OCI-LY7 (cell line): ENCODE measurements at regions not wholly inside any gene's neighbourhood (a gene's known extent, or its start where the extent isn't known, plus 50 kb on each side); places are given as distances from the start of the nearest gene placed in this dataset.

Source experiments
- BruUV-seq: library from RNA; stranded (reverse); fragments of 400-500 nt; replicated peaks from 2 replicates; lab custom pipeline; 2021; lab: Mats Ljungman, UMichigan
- CTCF ChIA-PET: fragments of 300-600 bp; sonication (Branson Sonifier 250); formaldehyde crosslinking; loops from one replicate; lab custom pipeline; 2022; ENCODE audit warnings: antibody characterized with exemption; ENCODE audit not compliant: unreplicated experiment; lab: Charles Lee
- POLR2A ChIA-PET: fragments of 300-600 bp; sonication (Branson Sonifier 250); formaldehyde crosslinking; loops from one replicate; lab custom pipeline; 2022; ENCODE audit warnings: antibody characterized with exemption; lab: Charles Lee
- DNase-seq: peaks from one replicate; pipeline ENCODE4 v3.0.0-alpha.2; 2015; ENCODE audit warnings: low spot score
- H2AFZ ChIP-seq: fragments of 200-600 bp; sonication (generic), shearing (Covaris generic); 2 replicates; pipeline ENCODE4 v1.6.1; 2014; ENCODE audit warnings: mild to moderate bottlenecking, antibody characterized with exemption, low read length, moderate library complexity
- H3K27ac ChIP-seq: fragments of 200-600 bp; sonication (generic); 2 replicates; pipeline ENCODE4 v1.5.1; 2014; ENCODE audit warnings: mixed run types, low read depth, mild to moderate bottlenecking, moderate library complexity, low read length, inconsistent platforms; ENCODE audit not compliant: poor library complexity, severe bottlenecking
- H3K36me3 ChIP-seq: fragments of 200-600 bp; sonication (generic); 2 replicates; pipeline ENCODE4 v1.6.1; 2014; ENCODE audit warnings: mild to moderate bottlenecking, antibody characterized with exemption, low read length, moderate library complexity, mixed read lengths; ENCODE audit not compliant: insufficient read depth
- H3K4me1 ChIP-seq: fragments of 200-600 bp; sonication (generic); 2 replicates; pipeline ENCODE4 v1.5.1; 2014; ENCODE audit warnings: mild to moderate bottlenecking, low read length; ENCODE audit not compliant: insufficient read depth, poor library complexity, severe bottlenecking
- H3K4me2 ChIP-seq: fragments of 200-600 bp; sonication (generic); 2 replicates; pipeline ENCODE4 v1.6.1; 2014; ENCODE audit warnings: mild to moderate bottlenecking, low read length
- H3K4me3 ChIP-seq: fragments of 200-600 bp; sonication (generic); 2 replicates; pipeline ENCODE4 v1.5.1; 2014; ENCODE audit warnings: mild to moderate bottlenecking, low read depth, low read length; ENCODE audit not compliant: poor library complexity, severe bottlenecking
- H3K79me2 ChIP-seq: fragments of 200-600 bp; sonication (generic); 2 replicates; pipeline ENCODE4 v1.6.1; 2016; ENCODE audit warnings: low read depth, mild to moderate bottlenecking, low read length, moderate library complexity, mixed read lengths; ENCODE audit not compliant: insufficient read depth
- H3K9me2 ChIP-seq: fragments of 200-600 bp; sonication (generic); 2 replicates; pipeline ENCODE4 v1.6.1; 2016; ENCODE audit warnings: mild to moderate bottlenecking, low read length, mixed read lengths; ENCODE audit not compliant: insufficient read depth
- H3K9me3 ChIP-seq: fragments of 200-600 bp; sonication (generic); 2 replicates; pipeline ENCODE4 v1.6.1; 2014; ENCODE audit warnings: mild to moderate bottlenecking, mixed run types, low read length, mixed read lengths
- H4K20me1 ChIP-seq: fragments of 200-600 bp; sonication (generic); 2 replicates; pipeline ENCODE4 v1.6.1; 2014; ENCODE audit warnings: mild to moderate bottlenecking, antibody characterized with exemption, low read length, moderate library complexity, mixed read lengths; ENCODE audit not compliant: insufficient read depth
- EZH2phosphoT487 ChIP-seq: fragments of 200-600 bp; sonication (generic); IDR thresholded peaks from 2 replicates; pipeline ENCODE4 v1.6.1; 2018; ENCODE audit warnings: low read depth, borderline replicate concordance, mild to moderate bottlenecking, mixed run types, antibody characterized with exemption, low read length, moderate library complexity, mixed read lengths
- intact Hi-C: fragments of 100-400 bp; cut with micrococcal nuclease; formaldehyde crosslinking; loops from one replicate; pipeline ENCODE4 v1.10.0; 2022; ENCODE audit not compliant: unreplicated experiment
- TF ChIP-seq, protein P1 (sequence below): fragments of 200-600 bp; sonication (generic); conservative IDR thresholded peaks from 2 replicates; pipeline ENCODE4 v1.5.1; 2014; ENCODE audit warnings: mild to moderate bottlenecking, antibody characterized with exemption, low read length, moderate library complexity, mixed read lengths

DNA sequence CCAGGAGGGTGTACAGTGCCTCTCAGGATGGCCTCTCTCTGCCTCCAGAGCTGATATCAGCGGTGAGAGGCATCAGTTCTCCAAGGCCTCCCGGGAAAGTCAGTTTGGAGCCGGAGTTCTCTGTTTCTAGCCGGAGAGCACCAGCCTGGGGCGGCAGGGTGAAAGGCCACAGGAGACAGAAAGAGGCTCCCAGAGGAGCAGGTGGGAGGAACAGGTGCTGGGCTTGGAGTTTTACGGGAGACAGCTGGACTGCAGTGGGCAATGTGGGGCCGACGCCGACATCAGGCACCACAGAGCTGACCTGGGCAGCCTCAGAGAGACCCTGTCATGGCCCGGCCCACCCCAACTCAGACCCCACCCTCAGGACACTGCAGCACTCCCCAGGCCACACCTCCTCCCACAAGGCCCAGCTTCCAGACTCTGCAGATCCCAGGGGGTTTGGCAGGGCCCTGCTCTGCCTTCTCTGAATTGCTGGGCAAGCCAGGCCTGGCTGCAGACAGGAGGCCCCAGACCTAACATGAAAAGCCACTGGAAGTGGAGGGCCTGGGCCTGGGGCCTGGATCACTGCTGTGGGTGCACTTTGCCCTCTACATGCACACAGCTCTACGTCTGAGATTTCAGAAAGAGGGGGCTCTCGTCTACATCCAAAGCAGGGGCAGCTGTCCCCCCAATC is 885.6 kb downstream of the BRD1 start:
- Histone ChIP-seq H4K20me1 (no peaks in the 10 kb centered on the region), H3K9me3 (no peaks in the 10 kb centered on the region), H3K4me3 (no peak overlapping the region), H3K4me1 (no peaks in the 10 kb centered on the region), H3K4me2 (no peak overlapping the region), H3K27ac (no peak overlapping the region), H3K9me2 (no peaks in the 10 kb centered on the region), H3K36me3 (no peaks in the 10 kb centered on the region), H2AFZ (no peak overlapping the region), H3K79me2 (no peaks in the 10 kb centered on the region)
- DNase-seq: no peak
- CTCF ChIA-PET: no interaction called here
- POLR2A ChIA-PET: no interaction called here
- intact Hi-C loops: no loop called here
- BruUV-seq: no TSS peak
- TF ChIP-seq EZH2phosphoT487: no peak
- TF ChIP-seq, protein P1, sequence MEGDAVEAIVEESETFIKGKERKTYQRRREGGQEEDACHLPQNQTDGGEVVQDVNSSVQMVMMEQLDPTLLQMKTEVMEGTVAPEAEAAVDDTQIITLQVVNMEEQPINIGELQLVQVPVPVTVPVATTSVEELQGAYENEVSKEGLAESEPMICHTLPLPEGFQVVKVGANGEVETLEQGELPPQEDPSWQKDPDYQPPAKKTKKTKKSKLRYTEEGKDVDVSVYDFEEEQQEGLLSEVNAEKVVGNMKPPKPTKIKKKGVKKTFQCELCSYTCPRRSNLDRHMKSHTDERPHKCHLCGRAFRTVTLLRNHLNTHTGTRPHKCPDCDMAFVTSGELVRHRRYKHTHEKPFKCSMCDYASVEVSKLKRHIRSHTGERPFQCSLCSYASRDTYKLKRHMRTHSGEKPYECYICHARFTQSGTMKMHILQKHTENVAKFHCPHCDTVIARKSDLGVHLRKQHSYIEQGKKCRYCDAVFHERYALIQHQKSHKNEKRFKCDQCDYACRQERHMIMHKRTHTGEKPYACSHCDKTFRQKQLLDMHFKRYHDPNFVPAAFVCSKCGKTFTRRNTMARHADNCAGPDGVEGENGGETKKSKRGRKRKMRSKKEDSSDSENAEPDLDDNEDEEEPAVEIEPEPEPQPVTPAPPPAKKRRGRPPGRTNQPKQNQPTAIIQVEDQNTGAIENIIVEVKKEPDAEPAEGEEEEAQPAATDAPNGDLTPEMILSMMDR: no peak

DNA sequence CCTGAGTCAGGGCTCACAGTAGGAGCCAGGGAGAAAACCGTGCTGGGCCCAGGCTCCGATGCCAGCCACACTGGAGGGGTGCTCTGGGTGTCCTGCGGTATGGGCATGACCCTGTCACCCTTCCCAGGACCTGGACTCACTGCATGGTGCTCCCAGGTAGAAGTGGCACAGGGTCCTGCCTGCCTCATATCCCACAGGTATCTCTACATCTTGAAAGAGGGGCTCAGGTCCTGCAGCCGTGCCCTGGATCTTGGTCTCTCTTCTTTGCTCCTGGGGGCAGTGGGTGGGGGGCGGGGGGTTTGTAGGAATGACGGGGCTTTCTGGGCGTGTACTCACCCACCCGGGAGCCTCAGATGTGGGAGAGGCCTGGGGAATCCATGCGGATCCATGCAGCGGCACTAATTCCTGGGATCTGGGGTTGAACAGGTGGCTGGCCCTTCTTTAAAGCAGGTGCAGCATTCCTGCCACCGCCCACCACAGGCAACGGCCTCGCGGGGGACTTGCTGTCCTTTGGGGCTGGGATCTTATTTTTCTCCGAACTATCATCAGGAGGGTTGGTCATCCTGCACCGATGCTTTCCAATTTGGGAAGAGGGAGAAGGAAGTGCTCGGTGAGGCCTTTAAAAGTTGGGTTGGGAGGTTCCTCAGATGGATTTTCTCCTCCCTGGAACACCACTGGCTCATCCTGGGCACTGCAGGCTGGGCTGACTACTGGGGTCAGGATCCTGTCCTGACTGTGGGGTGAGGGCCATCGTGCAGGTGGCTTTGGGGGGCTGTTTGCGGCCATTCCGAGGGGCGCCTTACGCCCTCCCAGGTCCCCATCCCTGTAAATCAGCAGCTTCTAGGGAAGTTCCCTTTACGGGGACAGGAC is 886.4 kb downstream of the BRD1 start:
- no peak overlapping the region for H3K27ac ChIP-seq
- H3K4me1 ChIP-seq: no peaks in the 10 kb centered on the region
- H3K79me2 ChIP-seq: no peaks in the 10 kb centered on the region
- POLR2A ChIA-PET: no interaction called here
- no peaks in the 10 kb centered on the region for H4K20me1 ChIP-seq
- no peak overlapping the region for H3K4me2 ChIP-seq
- CTCF ChIA-PET: no interaction called here
- H3K9me3 ChIP-seq: no peaks in the 10 kb centered on the region
- intact Hi-C loops: no loop called here
- TF ChIP-seq, protein P1: no peak
- TF ChIP-seq EZH2phosphoT487: no peak
- BruUV-seq: no TSS peak
- H3K4me3 ChIP-seq: no peak overlapping the region
- no peak for DNase-seq
- H3K36me3 ChIP-seq: no peaks in the 10 kb centered on the region
- H3K9me2 ChIP-seq: no peaks in the 10 kb centered on the region
- no peak overlapping the region for H2AFZ ChIP-seq
